WERI-Rb-1 (cell line): ENCODE measurements at regions not wholly inside any gene's neighbourhood (a gene's known extent, or its start where the extent isn't known, plus 50 kb on each side); places are given as distances from the start of the nearest gene placed in this dataset.

Experiments used
- DNase-seq: peaks from one replicate; pipeline ENCODE4 v3.0.0-alpha.2; 2020
- H3K27ac ChIP-seq: fragments of 250-450 bp; sonication (Bioruptor Pico); 2 replicates; pipeline ENCODE4 v1.5.1; 2020; ENCODE audit warnings: mild to moderate bottlenecking, moderate library complexity
- H3K27me3 ChIP-seq: fragments of 250-450 bp; sonication (Bioruptor Pico); 2 replicates; pipeline ENCODE4 v1.5.1; 2021; ENCODE audit warnings: mild to moderate bottlenecking, low read depth, moderate library complexity; ENCODE audit not compliant: insufficient read depth, severe bottlenecking
- H3K36me3 ChIP-seq: fragments of 250-450 bp; sonication (Bioruptor Pico); 2 replicates; pipeline ENCODE4 v1.5.1; 2020; ENCODE audit warnings: mild to moderate bottlenecking, moderate library complexity
- H3K4me3 ChIP-seq: 2 replicates; pipeline ENCODE4 v1.5.1; 2011; ENCODE audit warnings: low read depth, mild to moderate bottlenecking, control low read depth, low read length
- H3K9me3 ChIP-seq: fragments of 250-450 bp; sonication (Bioruptor Pico); 2 replicates; pipeline ENCODE4 v1.5.1; 2021; ENCODE audit warnings: mild to moderate bottlenecking, moderate library complexity; ENCODE audit not compliant: severe bottlenecking
- TF ChIP-seq, protein P1 (sequence below): IDR thresholded peaks from 2 replicates; pipeline ENCODE4 v1.5.1; 2011; ENCODE audit warnings: low read depth, mild to moderate bottlenecking, control low read depth, inconsistent platforms, low read length

DNA sequence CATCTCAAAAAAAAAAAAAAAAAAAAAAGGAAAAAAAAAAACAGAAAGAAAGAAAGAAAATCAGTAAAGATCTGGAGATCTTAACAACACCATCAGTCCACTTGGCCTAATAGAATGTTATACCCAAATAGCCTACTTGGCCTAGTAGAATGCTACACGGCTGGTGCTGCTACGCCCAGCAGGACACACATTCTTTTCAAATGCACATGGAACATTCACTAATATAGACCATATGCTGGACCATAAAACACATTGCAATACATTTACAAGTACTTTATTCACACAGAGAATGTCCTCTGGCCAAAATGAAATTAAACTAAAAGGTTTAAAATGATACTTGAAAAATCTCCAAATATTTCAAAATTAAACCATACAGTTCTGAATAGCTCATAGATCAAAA is 80.0 kb upstream of the TNFAIP3 start:
- Histone ChIP-seq H3K27ac (no peak overlapping the region), H3K36me3 (no peaks in the 10 kb centered on the region), H3K4me3 (no peak overlapping the region), H3K9me3 (no peaks in the 10 kb centered on the region), H3K27me3 (no peaks in the 10 kb centered on the region)
- TF ChIP-seq, protein P1, sequence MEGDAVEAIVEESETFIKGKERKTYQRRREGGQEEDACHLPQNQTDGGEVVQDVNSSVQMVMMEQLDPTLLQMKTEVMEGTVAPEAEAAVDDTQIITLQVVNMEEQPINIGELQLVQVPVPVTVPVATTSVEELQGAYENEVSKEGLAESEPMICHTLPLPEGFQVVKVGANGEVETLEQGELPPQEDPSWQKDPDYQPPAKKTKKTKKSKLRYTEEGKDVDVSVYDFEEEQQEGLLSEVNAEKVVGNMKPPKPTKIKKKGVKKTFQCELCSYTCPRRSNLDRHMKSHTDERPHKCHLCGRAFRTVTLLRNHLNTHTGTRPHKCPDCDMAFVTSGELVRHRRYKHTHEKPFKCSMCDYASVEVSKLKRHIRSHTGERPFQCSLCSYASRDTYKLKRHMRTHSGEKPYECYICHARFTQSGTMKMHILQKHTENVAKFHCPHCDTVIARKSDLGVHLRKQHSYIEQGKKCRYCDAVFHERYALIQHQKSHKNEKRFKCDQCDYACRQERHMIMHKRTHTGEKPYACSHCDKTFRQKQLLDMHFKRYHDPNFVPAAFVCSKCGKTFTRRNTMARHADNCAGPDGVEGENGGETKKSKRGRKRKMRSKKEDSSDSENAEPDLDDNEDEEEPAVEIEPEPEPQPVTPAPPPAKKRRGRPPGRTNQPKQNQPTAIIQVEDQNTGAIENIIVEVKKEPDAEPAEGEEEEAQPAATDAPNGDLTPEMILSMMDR = no peak
- no peak for DNase-seq

DNA sequence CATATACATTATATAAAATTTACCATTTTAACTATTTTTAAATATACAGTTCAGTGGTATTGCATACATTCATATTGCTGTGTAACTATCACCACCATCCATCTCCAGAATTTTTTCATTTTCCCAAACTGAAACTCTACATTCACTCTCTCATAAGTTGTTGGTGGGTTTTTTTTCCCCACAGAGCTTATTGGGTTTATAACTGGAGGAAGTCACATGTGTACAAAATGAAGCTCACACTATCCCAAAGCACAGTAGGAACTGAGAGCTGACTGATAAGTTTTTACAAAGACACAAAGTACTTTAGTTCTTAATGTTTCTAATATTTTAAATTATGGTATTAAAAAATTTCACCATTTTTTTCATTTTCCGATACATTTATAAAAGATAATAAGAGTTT is 78.8 kb upstream of the TNFAIP3 start:
- Histone ChIP-seq H3K4me3 (no peak overlapping the region), H3K36me3 (no peaks in the 10 kb centered on the region), H3K9me3 (no peaks in the 10 kb centered on the region), H3K27ac (no peak overlapping the region), H3K27me3 (no peaks in the 10 kb centered on the region)
- no peak for DNase-seq
- TF ChIP-seq, protein P1 = no peak

DNA sequence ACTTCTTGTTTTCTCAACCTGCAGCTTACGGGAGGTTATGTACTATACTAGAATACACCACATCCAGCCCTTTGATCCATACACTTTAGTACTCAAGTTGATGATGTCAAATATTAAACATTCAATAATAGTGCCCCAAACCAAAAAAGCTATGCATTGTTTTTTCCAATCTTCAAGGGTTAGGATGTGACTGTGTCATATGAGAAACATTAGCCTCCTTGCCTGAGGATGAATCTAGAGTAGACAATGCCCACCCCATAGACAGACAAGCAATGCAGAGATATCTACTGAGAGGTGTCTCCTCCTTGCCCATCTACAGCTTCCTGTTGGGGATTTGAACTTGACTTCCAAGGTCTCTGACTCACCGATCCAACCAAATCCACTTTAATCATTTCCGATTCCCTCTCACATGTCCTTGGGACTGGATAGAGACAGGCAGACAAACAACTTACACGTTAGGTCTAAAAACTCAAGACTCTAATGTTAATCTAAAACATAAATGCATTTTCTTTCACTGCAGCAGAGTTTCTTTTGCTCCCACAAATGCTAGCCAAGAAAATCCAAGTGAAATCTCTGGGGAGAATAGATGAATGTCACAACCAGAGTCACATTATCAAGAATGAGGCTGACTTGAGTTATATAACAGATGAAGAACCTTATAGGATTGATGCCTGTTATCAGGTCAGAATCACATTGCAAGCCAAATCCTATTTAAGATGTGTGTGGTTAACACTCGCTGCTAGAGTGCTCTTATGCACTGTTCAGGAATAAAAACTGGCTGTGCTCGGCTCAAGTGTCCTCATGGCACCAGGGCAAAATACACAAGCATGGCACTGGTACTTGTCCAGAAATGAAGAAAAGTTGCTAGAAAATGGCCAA is 75.5 kb upstream of the TNFAIP3 start:
- Histone ChIP-seq H3K9me3 (no peaks in the 10 kb centered on the region), H3K27ac (no peak overlapping the region), H3K4me3 (no peak overlapping the region), H3K27me3 (no peaks in the 10 kb centered on the region), H3K36me3 (no peaks in the 10 kb centered on the region)
- no peak for DNase-seq
- TF ChIP-seq, protein P1 = no peak

DNA sequence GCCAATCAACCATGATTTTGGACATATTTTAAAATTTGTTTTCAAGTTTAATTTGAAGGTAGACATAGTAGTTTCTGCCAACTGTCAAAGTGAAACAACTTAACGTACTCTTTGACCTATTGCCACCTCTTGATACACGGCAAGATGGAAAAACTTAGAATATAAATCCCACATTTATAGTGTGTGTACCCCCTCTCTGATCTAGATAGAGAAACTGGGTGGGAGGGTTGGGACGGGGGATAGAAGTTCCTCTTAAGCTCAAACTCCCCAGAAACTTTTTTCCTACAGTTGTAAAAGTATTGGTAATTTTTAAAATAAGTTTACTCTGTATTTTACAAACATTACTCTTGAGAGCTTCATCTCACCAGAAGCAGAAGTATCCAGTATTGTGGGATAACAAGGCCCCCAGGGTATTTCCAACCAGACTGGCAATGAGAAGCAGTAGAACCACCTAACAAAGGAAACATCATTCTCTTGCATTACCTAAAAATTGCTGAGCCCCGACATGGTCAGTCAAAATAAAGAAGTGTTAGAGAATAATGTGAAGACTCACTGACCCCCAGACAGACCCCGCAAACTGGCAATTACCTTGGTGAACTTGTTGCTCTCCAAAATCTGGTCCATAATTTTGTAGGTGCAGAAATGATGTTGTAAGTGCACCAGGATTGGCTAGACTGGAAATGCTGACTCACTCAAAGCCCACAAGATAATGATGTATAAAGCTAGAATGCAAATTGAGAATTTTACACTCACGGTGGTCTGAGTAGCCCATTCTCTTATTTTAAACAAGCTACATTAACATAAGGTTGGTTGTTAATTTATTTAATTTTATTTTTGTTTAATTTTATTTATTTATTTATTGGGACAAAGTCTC is 74.7 kb upstream of the TNFAIP3 start:
- H3K4me3 ChIP-seq = no peak overlapping the region
- no peaks in the 10 kb centered on the region for H3K27me3 ChIP-seq
- no peak for DNase-seq
- TF ChIP-seq, protein P1 = no peak
- H3K27ac ChIP-seq = no peak overlapping the region
- no peaks in the 10 kb centered on the region for H3K9me3 ChIP-seq
- H3K36me3 ChIP-seq = no peaks in the 10 kb centered on the region

DNA sequence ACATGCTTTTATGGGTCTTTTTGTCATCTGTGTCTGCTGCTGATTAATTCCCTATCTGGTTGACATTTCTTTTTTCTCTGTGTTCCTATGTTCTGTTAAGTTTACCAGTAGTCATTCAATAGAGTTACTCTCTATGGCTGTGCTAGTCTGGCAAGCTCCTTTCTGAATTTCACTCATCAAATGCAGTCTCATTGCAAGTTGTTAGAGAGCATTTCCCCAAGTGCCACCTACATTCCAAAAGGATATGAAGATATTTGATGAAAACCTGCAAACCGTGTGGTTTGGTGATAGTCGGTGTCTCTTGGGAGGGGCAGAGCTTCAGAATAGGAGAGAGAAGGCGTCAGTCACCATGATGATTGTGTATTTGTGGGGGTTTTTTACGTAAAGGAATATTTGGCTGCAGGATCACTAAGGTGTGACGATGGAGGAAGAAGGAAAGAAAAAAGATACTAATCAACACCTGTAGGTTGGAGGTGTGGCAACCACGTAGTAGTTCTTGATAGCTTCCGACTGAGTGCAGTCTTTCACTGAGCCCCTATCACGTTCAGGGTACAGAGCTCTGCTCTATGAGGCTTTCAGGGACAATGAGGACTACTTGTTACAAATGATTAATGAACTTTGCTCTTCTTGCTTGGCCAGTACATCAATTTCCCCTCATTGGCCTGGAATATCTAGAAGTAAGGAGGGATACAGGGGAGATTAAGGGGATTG is 73.1 kb upstream of the TNFAIP3 start:
- Histone ChIP-seq H3K4me3 (no peak overlapping the region), H3K9me3 (no peaks in the 10 kb centered on the region), H3K27ac (no peak overlapping the region), H3K36me3 (no peaks in the 10 kb centered on the region), H3K27me3 (no peaks in the 10 kb centered on the region)
- no peak for DNase-seq
- TF ChIP-seq, protein P1 = no peak
